SJCRH30 (cell line): ENCODE measurements at regions not wholly inside any gene's neighbourhood (a gene's known extent, or its start where the extent isn't known, plus 50 kb on each side); places are given as distances from the start of the nearest gene placed in this dataset.

Source experiments
- DNase-seq, 2 experiments: peaks; one replicate each; pipeline ENCODE4 v3.0.0-alpha.2; 2015 to 2020
- H3K27ac ChIP-seq: fragments of 250-450 bp; sonication (Bioruptor Pico); 2 replicates; pipeline ENCODE4 v1.5.1; 2020; ENCODE audit warnings: mild to moderate bottlenecking, moderate library complexity
- H3K27me3 ChIP-seq: fragments of 250-450 bp; sonication (Bioruptor Pico); 2 replicates; pipeline ENCODE4 v1.5.1; 2020; ENCODE audit warnings: mild to moderate bottlenecking, moderate library complexity
- H3K36me3 ChIP-seq: fragments of 250-450 bp; sonication (Bioruptor Pico); 2 replicates; pipeline ENCODE4 v1.5.1; 2020; ENCODE audit warnings: mild to moderate bottlenecking, moderate library complexity
- H3K4me1 ChIP-seq: fragments of 250-450 bp; sonication (Bioruptor Pico); 2 replicates; pipeline ENCODE4 v1.5.1; 2020; ENCODE audit warnings: mild to moderate bottlenecking, moderate library complexity
- H3K4me3 ChIP-seq: fragments of 250-450 bp; sonication (Bioruptor Pico); 2 replicates; pipeline ENCODE4 v1.5.1; 2020; ENCODE audit warnings: mild to moderate bottlenecking, moderate library complexity
- H3K9me3 ChIP-seq: fragments of 250-450 bp; sonication (Bioruptor Pico); replicated peaks from 2 replicates; pipeline ENCODE4 v1.5.1; 2020; ENCODE audit warnings: mild to moderate bottlenecking, moderate library complexity

GRCh38 chr1:168396940-168397684 is 116.4 kb downstream of the TBX19 start:
- no peaks in the 10 kb centered on the region for H3K27me3 ChIP-seq
- H3K36me3 ChIP-seq = no peaks in the 10 kb centered on the region
- no peak overlapping the region for H3K27ac ChIP-seq
- no peaks in the 10 kb centered on the region for H3K4me1 ChIP-seq
- DNase-seq = no peak
- no peak overlapping the region for H3K4me3 ChIP-seq
- no peaks in the 10 kb centered on the region for H3K9me3 ChIP-seq

GRCh38 chr1:168396508-168396907 is 115.8 kb downstream of the TBX19 start:
- H3K36me3 ChIP-seq = no peaks in the 10 kb centered on the region
- no peak overlapping the region for H3K27ac ChIP-seq
- DNase-seq = no peak
- no peak overlapping the region for H3K4me3 ChIP-seq
- H3K4me1 ChIP-seq = no peaks in the 10 kb centered on the region
- H3K9me3 ChIP-seq = no peaks in the 10 kb centered on the region
- H3K27me3 ChIP-seq = no peaks in the 10 kb centered on the region

- no peaks in the 10 kb centered on the region for H3K4me1 ChIP-seq
- H3K27ac ChIP-seq = no peak overlapping the region
- DNase-seq = no peak
- no peaks in the 10 kb centered on the region for H3K27me3 ChIP-seq
- no peaks in the 10 kb centered on the region for H3K9me3 ChIP-seq
- H3K36me3 ChIP-seq = no peaks in the 10 kb centered on the region
- H3K4me3 ChIP-seq = no peak overlapping the region
Measured at GRCh38 chr1:168394858-168395257, 114.2 kb downstream of the TBX19 start.

- H3K36me3 ChIP-seq = no peaks in the 10 kb centered on the region
- H3K27ac ChIP-seq = no peak overlapping the region
- no peaks in the 10 kb centered on the region for H3K9me3 ChIP-seq
- no peaks in the 10 kb centered on the region for H3K4me1 ChIP-seq
- no peak for DNase-seq
- no peak overlapping the region for H3K4me3 ChIP-seq
- no peaks in the 10 kb centered on the region for H3K27me3 ChIP-seq
Measured at GRCh38 chr1:168392958-168393549, 112.4 kb downstream of the TBX19 start.

GRCh38 chr1:168391851-168392681 is 111.4 kb downstream of the TBX19 start:
- no peaks in the 10 kb centered on the region for H3K36me3 ChIP-seq
- H3K27ac ChIP-seq = no peak overlapping the region
- DNase-seq = no peak
- H3K4me1 ChIP-seq = no peaks in the 10 kb centered on the region
- H3K9me3 ChIP-seq = no peaks in the 10 kb centered on the region
- no peaks in the 10 kb centered on the region for H3K27me3 ChIP-seq
- H3K4me3 ChIP-seq = no peak overlapping the region

- H3K27me3 ChIP-seq = no peaks in the 10 kb centered on the region
- no peaks in the 10 kb centered on the region for H3K9me3 ChIP-seq
- DNase-seq = no peak
- no peaks in the 10 kb centered on the region for H3K4me1 ChIP-seq
- H3K27ac ChIP-seq = no peak overlapping the region
- no peaks in the 10 kb centered on the region for H3K36me3 ChIP-seq
- no peak overlapping the region for H3K4me3 ChIP-seq
Measured at GRCh38 chr1:168390271-168390670, 109.6 kb downstream of the TBX19 start.

GRCh38 chr1:168387781-168388760 is 107.4 kb downstream of the TBX19 start:
- no peaks in the 10 kb centered on the region for H3K4me1 ChIP-seq
- no peaks in the 10 kb centered on the region for H3K36me3 ChIP-seq
- DNase-seq = no peak
- H3K27ac ChIP-seq = no peak overlapping the region
- no peak overlapping the region for H3K4me3 ChIP-seq
- H3K27me3 ChIP-seq = no peaks in the 10 kb centered on the region
- no peaks in the 10 kb centered on the region for H3K9me3 ChIP-seq

- no peak for DNase-seq
- Histone ChIP-seq H3K4me1 (no peaks in the 10 kb centered on the region), H3K4me3 (no peak overlapping the region), H3K9me3 (no peaks in the 10 kb centered on the region), H3K27ac (no peak overlapping the region), H3K27me3 (no peaks in the 10 kb centered on the region), H3K36me3 (no peaks in the 10 kb centered on the region)
Measured at GRCh38 chr1:168386949-168387586, 106.4 kb downstream of the TBX19 start.

- Histone ChIP-seq H3K36me3 (no peaks in the 10 kb centered on the region), H3K4me3 (no peak overlapping the region), H3K9me3 (no peaks in the 10 kb centered on the region), H3K27ac (no peak overlapping the region), H3K27me3 (no peaks in the 10 kb centered on the region), H3K4me1 (no peaks in the 10 kb centered on the region)
- no peak for DNase-seq
Measured at GRCh38 chr1:168386492-168386891, 105.8 kb downstream of the TBX19 start.

- no peak for DNase-seq
- Histone ChIP-seq H3K4me3 (no peak overlapping the region), H3K27ac (no peak overlapping the region), H3K4me1 (no peaks in the 10 kb centered on the region), H3K27me3 (no peaks in the 10 kb centered on the region), H3K36me3 (no peaks in the 10 kb centered on the region), H3K9me3 (no peaks in the 10 kb centered on the region)
Measured at GRCh38 chr1:168381850-168382249, 101.2 kb downstream of the TBX19 start.

GRCh38 chr1:168380945-168381344 is 100.3 kb downstream of the TBX19 start:
- Histone ChIP-seq H3K4me1 (no peaks in the 10 kb centered on the region), H3K4me3 (no peak overlapping the region), H3K36me3 (no peaks in the 10 kb centered on the region), H3K27me3 (no peaks in the 10 kb centered on the region), H3K9me3 (no peaks in the 10 kb centered on the region), H3K27ac (no peak overlapping the region)
- DNase-seq = no peak

- H3K27me3 ChIP-seq = no peaks in the 10 kb centered on the region
- H3K27ac ChIP-seq = no peak overlapping the region
- no peaks in the 10 kb centered on the region for H3K9me3 ChIP-seq
- no peaks in the 10 kb centered on the region for H3K4me1 ChIP-seq
- no peak overlapping the region for H3K4me3 ChIP-seq
- DNase-seq = no peak
- no peaks in the 10 kb centered on the region for H3K36me3 ChIP-seq
Measured at GRCh38 chr1:168379104-168379860, 98.6 kb downstream of the TBX19 start.

- Histone ChIP-seq H3K36me3 (no peaks in the 10 kb centered on the region), H3K27me3 (no peaks in the 10 kb centered on the region), H3K4me1 (no peaks in the 10 kb centered on the region), H3K27ac (no peak overlapping the region), H3K4me3 (no peak overlapping the region), H3K9me3 (no peaks in the 10 kb centered on the region)
- no peak for DNase-seq
Measured at GRCh38 chr1:168375566-168376300, 95.1 kb downstream of the TBX19 start.
